ENCODE measurements at regions not wholly inside any gene's neighbourhood (a gene's known extent, or its start where the extent isn't known, plus 50 kb on each side); places are given as distances from the start of the nearest gene placed in this dataset.

GRCh38 chr2:160628811-160629210 is 135.2 kb upstream of the RBMS1 start:
- Mint-ChIP-seq H3K36me3 (ENCODE audit: low read depth) (peaks cover 13% of the 10 kb centered on the region), H3K4me3 (no peak overlapping the region), H3K9me3 (peaks cover 27% of the 10 kb centered on the region), H3K4me1 (peaks cover 25% of the 10 kb centered on the region), H3K27ac (no peak overlapping the region), H3K27me3 (ENCODE audit: low read depth) (no peaks in the 10 kb centered on the region)
- no peak for TF ChIP-seq CTCF (IDR thresholded peaks at IDR 0.05; ENCODE audit: unreplicated experiment in 3 of 3)

GRCh38 chr2:160630801-160631590 is 137.4 kb upstream of the RBMS1 start:
- Mint-ChIP-seq H3K36me3 (ENCODE audit: low read depth) (peaks cover 5% of the 10 kb centered on the region), H3K27me3 (ENCODE audit: low read depth) (no peaks in the 10 kb centered on the region), H3K27ac (peak overlapping the region; percentile 26 to 82 (median 62)), H3K9me3 (peaks cover 12% of the 10 kb centered on the region), H3K4me3 (no peak overlapping the region), H3K4me1 (peaks cover 38% of the 10 kb centered on the region)
- TF ChIP-seq CTCF (IDR thresholded peaks at IDR 0.05; ENCODE audit: unreplicated experiment in 3 of 3), result no peak

- Mint-ChIP-seq H3K27me3 (ENCODE audit: low read depth) (no peaks in the 10 kb centered on the region), H3K27ac (peak overlapping the region; percentile 2 to 52 (median 34)), H3K9me3 (peaks cover 9% of the 10 kb centered on the region), H3K4me3 (no peak overlapping the region), H3K36me3 (ENCODE audit: low read depth) (peaks cover under 1% of the 10 kb centered on the region), H3K4me1 (peaks cover 38% of the 10 kb centered on the region)
- no peak for TF ChIP-seq CTCF (IDR thresholded peaks at IDR 0.05; ENCODE audit: unreplicated experiment in 3 of 3)
Measured at GRCh38 chr2:160632084-160632975, 138.7 kb upstream of the RBMS1 start.

- Mint-ChIP-seq H3K9me3 (peaks cover 18% of the 10 kb centered on the region), H3K4me3 (no peak overlapping the region), H3K4me1 (peaks cover 38% of the 10 kb centered on the region), H3K36me3 (ENCODE audit: low read depth) (peaks cover 3% of the 10 kb centered on the region), H3K27ac (peak overlapping the region in 2 of 3 experiments; percentile 52 to 65), H3K27me3 (ENCODE audit: low read depth) (no peaks in the 10 kb centered on the region)
- TF ChIP-seq CTCF (IDR thresholded peaks at IDR 0.05; ENCODE audit: unreplicated experiment in 3 of 3), result no peak
Measured at GRCh38 chr2:160634436-160634835, 140.8 kb upstream of the RBMS1 start.

GRCh38 chr2:160635488-160635887 is 141.9 kb upstream of the RBMS1 start:
- peaks cover 26% of the 10 kb centered on the region for H3K9me3 Mint-ChIP-seq
- H3K27ac Mint-ChIP-seq, result peak overlapping the region; percentile 21 to 65 (median 52)
- TF ChIP-seq CTCF (IDR thresholded peaks at IDR 0.05; ENCODE audit: unreplicated experiment in 3 of 3), result no peak
- peaks cover 9% of the 10 kb centered on the region for H3K36me3 Mint-ChIP-seq (ENCODE audit: low read depth)
- no peaks in the 10 kb centered on the region for H3K27me3 Mint-ChIP-seq (ENCODE audit: low read depth)
- peaks cover 36% of the 10 kb centered on the region for H3K4me1 Mint-ChIP-seq
- no peak overlapping the region for H3K4me3 Mint-ChIP-seq

Data from nephron (organoid).